ENCODE measurements at regions not wholly inside any gene's neighbourhood (a gene's known extent, or its start where the extent isn't known, plus 50 kb on each side); places are given as distances from the start of the nearest gene placed in this dataset.

DNA sequence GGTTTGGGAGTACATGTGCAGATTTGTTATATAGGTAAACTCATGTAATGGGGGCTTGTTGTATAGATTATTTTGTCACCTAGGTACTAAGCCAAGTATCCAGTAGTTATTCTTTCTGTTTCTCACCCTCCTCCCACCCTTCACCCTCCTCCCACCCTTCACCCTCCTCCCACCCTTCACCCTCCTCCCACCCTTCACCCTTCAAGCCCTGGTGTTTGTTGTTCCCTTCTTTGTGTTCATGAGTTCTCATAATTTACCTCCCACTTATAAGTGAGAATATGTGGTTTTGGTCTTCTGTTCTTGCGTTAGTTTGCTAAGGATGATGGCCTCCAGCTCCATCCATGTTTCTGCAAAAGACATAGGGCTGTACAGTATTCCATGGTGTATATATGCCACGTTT is 58.7 kb upstream of the OR10AD1 start:
- TF ChIP-seq, protein P1, sequence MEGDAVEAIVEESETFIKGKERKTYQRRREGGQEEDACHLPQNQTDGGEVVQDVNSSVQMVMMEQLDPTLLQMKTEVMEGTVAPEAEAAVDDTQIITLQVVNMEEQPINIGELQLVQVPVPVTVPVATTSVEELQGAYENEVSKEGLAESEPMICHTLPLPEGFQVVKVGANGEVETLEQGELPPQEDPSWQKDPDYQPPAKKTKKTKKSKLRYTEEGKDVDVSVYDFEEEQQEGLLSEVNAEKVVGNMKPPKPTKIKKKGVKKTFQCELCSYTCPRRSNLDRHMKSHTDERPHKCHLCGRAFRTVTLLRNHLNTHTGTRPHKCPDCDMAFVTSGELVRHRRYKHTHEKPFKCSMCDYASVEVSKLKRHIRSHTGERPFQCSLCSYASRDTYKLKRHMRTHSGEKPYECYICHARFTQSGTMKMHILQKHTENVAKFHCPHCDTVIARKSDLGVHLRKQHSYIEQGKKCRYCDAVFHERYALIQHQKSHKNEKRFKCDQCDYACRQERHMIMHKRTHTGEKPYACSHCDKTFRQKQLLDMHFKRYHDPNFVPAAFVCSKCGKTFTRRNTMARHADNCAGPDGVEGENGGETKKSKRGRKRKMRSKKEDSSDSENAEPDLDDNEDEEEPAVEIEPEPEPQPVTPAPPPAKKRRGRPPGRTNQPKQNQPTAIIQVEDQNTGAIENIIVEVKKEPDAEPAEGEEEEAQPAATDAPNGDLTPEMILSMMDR (IDR thresholded peaks at IDR 0.05; ENCODE audit: low read depth, low read length, missing input control): no peak
- TF ChIP-seq, protein P2, sequence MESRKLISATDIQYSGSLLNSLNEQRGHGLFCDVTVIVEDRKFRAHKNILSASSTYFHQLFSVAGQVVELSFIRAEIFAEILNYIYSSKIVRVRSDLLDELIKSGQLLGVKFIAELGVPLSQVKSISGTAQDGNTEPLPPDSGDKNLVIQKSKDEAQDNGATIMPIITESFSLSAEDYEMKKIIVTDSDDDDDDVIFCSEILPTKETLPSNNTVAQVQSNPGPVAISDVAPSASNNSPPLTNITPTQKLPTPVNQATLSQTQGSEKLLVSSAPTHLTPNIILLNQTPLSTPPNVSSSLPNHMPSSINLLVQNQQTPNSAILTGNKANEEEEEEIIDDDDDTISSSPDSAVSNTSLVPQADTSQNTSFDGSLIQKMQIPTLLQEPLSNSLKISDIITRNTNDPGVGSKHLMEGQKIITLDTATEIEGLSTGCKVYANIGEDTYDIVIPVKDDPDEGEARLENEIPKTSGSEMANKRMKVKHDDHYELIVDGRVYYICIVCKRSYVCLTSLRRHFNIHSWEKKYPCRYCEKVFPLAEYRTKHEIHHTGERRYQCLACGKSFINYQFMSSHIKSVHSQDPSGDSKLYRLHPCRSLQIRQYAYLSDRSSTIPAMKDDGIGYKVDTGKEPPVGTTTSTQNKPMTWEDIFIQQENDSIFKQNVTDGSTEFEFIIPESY (IDR thresholded peaks at IDR 0.05): no peak
- no peak for TF ChIP-seq JUND (IDR thresholded peaks at IDR 0.05)
- TF ChIP-seq, protein P3, sequence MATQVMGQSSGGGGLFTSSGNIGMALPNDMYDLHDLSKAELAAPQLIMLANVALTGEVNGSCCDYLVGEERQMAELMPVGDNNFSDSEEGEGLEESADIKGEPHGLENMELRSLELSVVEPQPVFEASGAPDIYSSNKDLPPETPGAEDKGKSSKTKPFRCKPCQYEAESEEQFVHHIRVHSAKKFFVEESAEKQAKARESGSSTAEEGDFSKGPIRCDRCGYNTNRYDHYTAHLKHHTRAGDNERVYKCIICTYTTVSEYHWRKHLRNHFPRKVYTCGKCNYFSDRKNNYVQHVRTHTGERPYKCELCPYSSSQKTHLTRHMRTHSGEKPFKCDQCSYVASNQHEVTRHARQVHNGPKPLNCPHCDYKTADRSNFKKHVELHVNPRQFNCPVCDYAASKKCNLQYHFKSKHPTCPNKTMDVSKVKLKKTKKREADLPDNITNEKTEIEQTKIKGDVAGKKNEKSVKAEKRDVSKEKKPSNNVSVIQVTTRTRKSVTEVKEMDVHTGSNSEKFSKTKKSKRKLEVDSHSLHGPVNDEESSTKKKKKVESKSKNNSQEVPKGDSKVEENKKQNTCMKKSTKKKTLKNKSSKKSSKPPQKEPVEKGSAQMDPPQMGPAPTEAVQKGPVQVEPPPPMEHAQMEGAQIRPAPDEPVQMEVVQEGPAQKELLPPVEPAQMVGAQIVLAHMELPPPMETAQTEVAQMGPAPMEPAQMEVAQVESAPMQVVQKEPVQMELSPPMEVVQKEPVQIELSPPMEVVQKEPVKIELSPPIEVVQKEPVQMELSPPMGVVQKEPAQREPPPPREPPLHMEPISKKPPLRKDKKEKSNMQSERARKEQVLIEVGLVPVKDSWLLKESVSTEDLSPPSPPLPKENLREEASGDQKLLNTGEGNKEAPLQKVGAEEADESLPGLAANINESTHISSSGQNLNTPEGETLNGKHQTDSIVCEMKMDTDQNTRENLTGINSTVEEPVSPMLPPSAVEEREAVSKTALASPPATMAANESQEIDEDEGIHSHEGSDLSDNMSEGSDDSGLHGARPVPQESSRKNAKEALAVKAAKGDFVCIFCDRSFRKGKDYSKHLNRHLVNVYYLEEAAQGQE (IDR thresholded peaks at IDR 0.05): no peak
- no peak for TF ChIP-seq TAF1 (conservative IDR thresholded peaks at IDR 0.05)
- TF ChIP-seq, protein P4, sequence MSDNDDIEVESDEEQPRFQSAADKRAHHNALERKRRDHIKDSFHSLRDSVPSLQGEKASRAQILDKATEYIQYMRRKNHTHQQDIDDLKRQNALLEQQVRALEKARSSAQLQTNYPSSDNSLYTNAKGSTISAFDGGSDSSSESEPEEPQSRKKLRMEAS (IDR thresholded peaks at IDR 0.05): no peak
- TF ChIP-seq YY1 (IDR thresholded peaks at IDR 0.05): no peak
- TF ChIP-seq GABPA (IDR thresholded peaks at IDR 0.05 in 1 of 2, conservative IDR thresholded peaks at IDR 0.05 in 1 of 2): no peak

Data from liver (tissue), 3 donors.